H9 (cell line): ENCODE measurements at regions not wholly inside any gene's neighbourhood (a gene's known extent, or its start where the extent isn't known, plus 50 kb on each side); places are given as distances from the start of the nearest gene placed in this dataset.

Experiments used
- DNase-seq: peaks from one replicate; pipeline ENCODE4 v3.0.0-alpha.2; 2017
- H2AFZ ChIP-seq: one replicate; pipeline ENCODE4 v1.6.1; 2013; ENCODE audit warnings: mild to moderate bottlenecking, low read length, control low read depth, moderate library complexity
- H2AK5ac ChIP-seq: 2 replicates; pipeline ENCODE4 v1.6.1; 2013; ENCODE audit warnings: low read length, control low read depth, mixed read lengths; ENCODE audit not compliant: insufficient read length
- H2BK120ac ChIP-seq: one replicate; pipeline ENCODE4 v1.6.1; 2013; ENCODE audit warnings: low read depth, mild to moderate bottlenecking, low read length, control low read depth, inconsistent platforms; ENCODE audit not compliant: poor library complexity, severe bottlenecking
- H2BK12ac ChIP-seq: 2 replicates; pipeline ENCODE4 v1.6.1; 2013; ENCODE audit warnings: low read length, control low read depth, mixed read lengths, low read depth; ENCODE audit not compliant: insufficient read length
- H2BK15ac ChIP-seq: 2 replicates; pipeline ENCODE4 v1.6.1; 2013; ENCODE audit warnings: low read depth, low read length, control low read depth
- H2BK20ac ChIP-seq: one replicate; pipeline ENCODE4 v1.6.1; 2013; ENCODE audit warnings: low read depth, mild to moderate bottlenecking, low read length, control low read depth, inconsistent platforms; ENCODE audit not compliant: poor library complexity, severe bottlenecking
- H2BK5ac ChIP-seq: 2 replicates; pipeline ENCODE4 v1.6.1; 2013; ENCODE audit warnings: low read length, control low read depth, mixed read lengths; ENCODE audit not compliant: insufficient read length
- H3K14ac ChIP-seq: 2 replicates; pipeline ENCODE4 v1.6.1; 2013; ENCODE audit warnings: low read length, control low read depth; ENCODE audit not compliant: insufficient read depth
- H3K18ac ChIP-seq: 2 replicates; pipeline ENCODE4 v1.6.1; 2013; ENCODE audit warnings: low read depth, mild to moderate bottlenecking, mixed read lengths, low read length, control low read depth; ENCODE audit not compliant: insufficient read length
- H3K23ac ChIP-seq: 2 replicates; pipeline ENCODE4 v1.6.1; 2013; ENCODE audit warnings: low read length, control low read depth, mixed read lengths, low read depth; ENCODE audit not compliant: insufficient read length
- H3K23me2 ChIP-seq: 2 replicates; pipeline ENCODE4 v1.6.1; 2013; ENCODE audit warnings: low read depth, mild to moderate bottlenecking, mixed read lengths, low read length, control low read depth; ENCODE audit not compliant: insufficient read length, poor library complexity, severe bottlenecking
- H3K27ac ChIP-seq: 2 replicates; pipeline ENCODE4 v1.5.1; 2013; ENCODE audit warnings: low read length, control low read depth, mixed read lengths, low read depth; ENCODE audit not compliant: insufficient read length
- H3K27me3 ChIP-seq: 2 replicates; pipeline ENCODE4 v1.6.1; 2013; ENCODE audit warnings: low read length, control low read depth, inconsistent platforms; ENCODE audit not compliant: insufficient read depth
- H3K4ac ChIP-seq: 2 replicates; pipeline ENCODE4 v1.6.1; 2013; ENCODE audit warnings: low read depth, mild to moderate bottlenecking, control low read depth, inconsistent platforms, low read length, moderate library complexity
- H3K4me1 ChIP-seq: 2 replicates; pipeline ENCODE4 v1.6.1; 2013; ENCODE audit warnings: low read length, control low read depth, inconsistent platforms; ENCODE audit not compliant: insufficient read depth
- H3K4me2 ChIP-seq: 2 replicates; pipeline ENCODE4 v1.6.1; 2013; ENCODE audit warnings: low read length, control low read depth, mixed read lengths; ENCODE audit not compliant: insufficient read length, insufficient read depth
- H3K56ac ChIP-seq: 2 replicates; pipeline ENCODE4 v1.6.1; 2013; ENCODE audit warnings: low read depth, mild to moderate bottlenecking, mixed read lengths, low read length, control low read depth; ENCODE audit not compliant: insufficient read length
- H3K79me1 ChIP-seq: 2 replicates; pipeline ENCODE4 v1.6.1; 2013; ENCODE audit warnings: low read depth, mild to moderate bottlenecking, moderate library complexity, low read length, control low read depth, inconsistent platforms; ENCODE audit not compliant: insufficient read depth, poor library complexity, severe bottlenecking
- H3K79me2 ChIP-seq: 2 replicates; pipeline ENCODE4 v1.6.1; 2013; ENCODE audit warnings: low read length, control low read depth, inconsistent platforms; ENCODE audit not compliant: insufficient read depth
- H3K9ac ChIP-seq: 2 replicates; pipeline ENCODE4 v1.6.1; 2013; ENCODE audit warnings: low read length, control low read depth, mixed read lengths; ENCODE audit not compliant: insufficient read length; ENCODE audit errors: extremely low read depth
- H3K9me3 ChIP-seq: one replicate; pipeline ENCODE4 v1.6.1; 2013; ENCODE audit warnings: low read depth, low read length, inconsistent platforms; ENCODE audit not compliant: control insufficient read depth
- H3T11ph ChIP-seq: one replicate; pipeline ENCODE4 v1.6.1; 2013; ENCODE audit warnings: mild to moderate bottlenecking, low read length, control low read depth, inconsistent platforms
- H4K20me1 ChIP-seq: one replicate; pipeline ENCODE4 v1.6.1; 2013; ENCODE audit not compliant: control insufficient read depth, insufficient read length, insufficient read depth
- H4K5ac ChIP-seq: 2 replicates; pipeline ENCODE4 v1.6.1; 2013; ENCODE audit warnings: low read depth, mild to moderate bottlenecking, mixed read lengths, low read length, control low read depth; ENCODE audit not compliant: insufficient read length
- H4K8ac ChIP-seq: replicated peaks from 2 replicates; pipeline ENCODE4 v1.6.1; 2013; ENCODE audit warnings: low read length, control low read depth, mixed read lengths, low read depth; ENCODE audit not compliant: insufficient read length
- H4K91ac ChIP-seq: 2 replicates; pipeline ENCODE4 v1.6.1; 2013; ENCODE audit warnings: low read depth, mild to moderate bottlenecking, moderate library complexity, mixed read lengths, low read length, control low read depth; ENCODE audit not compliant: insufficient read length
- H3K27ac Mint-ChIP-seq, 3 experiments: 2 replicates in 2 of 3; 3 replicates in 1 of 3; pipeline ENCODE4 v1.8.0; 2020 to 2021; ENCODE audit warnings: mixed read lengths in 3 of 3, mild to moderate bottlenecking in 1 of 3, moderate library complexity in 1 of 3
- H3K27me3 Mint-ChIP-seq: 2 replicates; pipeline ENCODE4 v1.8.0; 2021; ENCODE audit warnings: low read depth, mild to moderate bottlenecking, moderate library complexity, mixed read lengths
- H3K36me3 Mint-ChIP-seq, 3 experiments: 2 replicates in 2 of 3; 3 replicates in 1 of 3; pipeline ENCODE4 v1.8.0; 2020 to 2021; ENCODE audit warnings: low read depth in 3 of 3, mixed read lengths in 3 of 3; ENCODE audit not compliant: insufficient read depth in 1 of 3
- H3K4me1 Mint-ChIP-seq, 2 experiments: 2 replicates each; pipeline ENCODE4 v1.8.0; 2020; ENCODE audit warnings: mixed read lengths in 2 of 2
- H3K4me3 Mint-ChIP-seq, 2 experiments: 2 replicates in 1 of 2; 3 replicates in 1 of 2; pipeline ENCODE4 v1.8.0; 2020 to 2021; ENCODE audit warnings: mild to moderate bottlenecking in 2 of 2, mixed read lengths in 2 of 2, moderate library complexity in 1 of 2
- H3K9me3 Mint-ChIP-seq, 2 experiments: 2 replicates in 1 of 2; 3 replicates in 1 of 2; pipeline ENCODE4 v1.8.0; 2020; ENCODE audit warnings: mild to moderate bottlenecking in 2 of 2, mixed read lengths in 2 of 2, moderate library complexity in 1 of 2
- WGBS: extraction: QIAGEN DNeasy Blood & Tissue Kit; methylation state at CpG from one replicate; pipeline ENCODE4 v1.1.7; 2013; ENCODE audit warnings: missing lambda C conversion rate, low lambda C conversion rate, mixed read lengths; ENCODE audit not compliant: insufficient read length; ENCODE audit errors: extremely low coverage; 5-methylcytosine and 5-hydroxymethylcytosine counted together
- TF ChIP-seq, protein P1 (sequence below): fragments of 200-600 bp; sonication (generic); conservative IDR thresholded peaks from 3 replicates; pipeline ENCODE4 v1.8.0; 2021; ENCODE audit warnings: antibody characterized with exemption, mild to moderate bottlenecking

- no CpG with 5 or more reads among the region's 6 CpGs for WGBS
- Histone ChIP-seq H3K18ac (no peak overlapping the region), H2BK12ac (no peak overlapping the region), H2BK5ac (no peak overlapping the region), H3K4ac (no peak overlapping the region), H3K23me2 (no peaks in the 10 kb centered on the region), H3T11ph (no peak overlapping the region), H3K27me3 (no peaks in the 10 kb centered on the region), H3K4me2 (no peak overlapping the region), H4K5ac (no peak overlapping the region), H3K4me1 (peaks cover 18% of the 10 kb centered on the region; the same call in 1 of the 2 replicates), H3K14ac (no peak overlapping the region), H3K23ac (no peak overlapping the region), H2BK20ac (no peak overlapping the region), H3K9me3 (no peaks in the 10 kb centered on the region), H2AK5ac (no peak overlapping the region), H3K79me2 (no peaks in the 10 kb centered on the region), H2BK15ac (no peak overlapping the region), H4K91ac (no peak overlapping the region), H3K56ac (no peak overlapping the region), H3K27ac (no peak overlapping the region), H2AFZ (no peak overlapping the region), H2BK120ac (no peak overlapping the region), H4K8ac (no peak overlapping the region), H3K79me1 (no peaks in the 10 kb centered on the region), H3K9ac (no peak overlapping the region), H4K20me1 (no peaks in the 10 kb centered on the region)
- peaks cover 25 to 32% of the 10 kb centered on the region in 2 experiments for H3K4me1 Mint-ChIP-seq
- H3K9me3 Mint-ChIP-seq, result no peaks in the 10 kb centered on the region; a peak in 1 of 5 replicates
- H3K4me3 Mint-ChIP-seq, result no peak overlapping the region
- TF ChIP-seq, protein P1, sequence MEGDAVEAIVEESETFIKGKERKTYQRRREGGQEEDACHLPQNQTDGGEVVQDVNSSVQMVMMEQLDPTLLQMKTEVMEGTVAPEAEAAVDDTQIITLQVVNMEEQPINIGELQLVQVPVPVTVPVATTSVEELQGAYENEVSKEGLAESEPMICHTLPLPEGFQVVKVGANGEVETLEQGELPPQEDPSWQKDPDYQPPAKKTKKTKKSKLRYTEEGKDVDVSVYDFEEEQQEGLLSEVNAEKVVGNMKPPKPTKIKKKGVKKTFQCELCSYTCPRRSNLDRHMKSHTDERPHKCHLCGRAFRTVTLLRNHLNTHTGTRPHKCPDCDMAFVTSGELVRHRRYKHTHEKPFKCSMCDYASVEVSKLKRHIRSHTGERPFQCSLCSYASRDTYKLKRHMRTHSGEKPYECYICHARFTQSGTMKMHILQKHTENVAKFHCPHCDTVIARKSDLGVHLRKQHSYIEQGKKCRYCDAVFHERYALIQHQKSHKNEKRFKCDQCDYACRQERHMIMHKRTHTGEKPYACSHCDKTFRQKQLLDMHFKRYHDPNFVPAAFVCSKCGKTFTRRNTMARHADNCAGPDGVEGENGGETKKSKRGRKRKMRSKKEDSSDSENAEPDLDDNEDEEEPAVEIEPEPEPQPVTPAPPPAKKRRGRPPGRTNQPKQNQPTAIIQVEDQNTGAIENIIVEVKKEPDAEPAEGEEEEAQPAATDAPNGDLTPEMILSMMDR, result no peak
- no peaks in the 10 kb centered on the region for H3K36me3 Mint-ChIP-seq
- H3K27me3 Mint-ChIP-seq, result peaks cover 2% of the 10 kb centered on the region; the same call in 1 of the 2 replicates
- peak overlapping the region in 1 of 3 experiments; percentile 88; a peak in 1 of 7 replicates for H3K27ac Mint-ChIP-seq
- no peak for DNase-seq
Observed at GRCh38 chr9:109557481-109557880, 59.4 kb upstream of the PTPN3 start.
